Ovary (tissue), 7 donors: ENCODE measurements at regions not wholly inside any gene's neighbourhood (a gene's known extent, or its start where the extent isn't known, plus 50 kb on each side); places are given as distances from the start of the nearest gene placed in this dataset.

Source experiments
- DNase-seq, 5 donors: peaks; one replicate each; pipeline ENCODE4 v3.0.0-alpha.2; 2019 to 2020
- H3K27ac ChIP-seq, 2 donors: fragments of 200-600 bp; one replicate each; pipeline versions ENCODE4 v1.5.1 to v1.8.0; 2019 to 2022
- H3K27me3 ChIP-seq: fragments of 200-600 bp; one replicate; pipeline ENCODE4 v1.8.0; 2022
- H3K36me3 ChIP-seq: fragments of 200-600 bp; sonication (generic); one replicate; pipeline ENCODE4 v1.5.1; 2019
- H3K4me1 ChIP-seq: one replicate; pipeline ENCODE4 v1.8.1; 2013; ENCODE audit warnings: mild to moderate bottlenecking, moderate library complexity; ENCODE audit not compliant: insufficient read depth
- H3K4me3 ChIP-seq: fragments of 200-600 bp; sonication (generic); one replicate; pipeline ENCODE4 v1.5.1; 2017
- H3K9me3 ChIP-seq, 2 donors: fragments of 200-600 bp in 1 of 2; sonication (generic) in 1 of 2; one replicate each; pipeline versions ENCODE4 v1.5.1 to v1.8.1; 2013 to 2019; ENCODE audit warnings: mild to moderate bottlenecking in 1 of 2, moderate library complexity in 1 of 2
- EP300 ChIP-seq: sonication (generic); formaldehyde crosslinking; IDR thresholded peaks from one replicate; pipeline ENCODE4 v1.6.1; 2017; ENCODE audit warnings: antibody characterized with exemption
- POLR2A ChIP-seq: fragments of 450-650 bp; IDR thresholded peaks from one replicate; pipeline ENCODE4 v1.6.1; 2017; ENCODE audit warnings: antibody characterized with exemption, mild to moderate bottlenecking, moderate library complexity
- WGBS, 3 donors: extraction: QIAGEN DNeasy Blood & Tissue Kit in 1 of 3; methylation state at CpG; one replicate each; pipeline versions ENCODE4 v1.1.5 to v1.1.7; 2013 to 2017; 5-methylcytosine and 5-hydroxymethylcytosine counted together
- intact Hi-C, 4 donors: fragments of 100-400 bp; cut with DNase I; formaldehyde crosslinking; loops; one replicate each; pipeline versions ENCODE4 v1.11.0 to v1.15.1; 2022 to 2023
- TF ChIP-seq, protein P1 (sequence below), 3 donors: fragments of 450-650 bp in 2 of 3; fragments of 200-600 bp in 1 of 3; IDR thresholded peaks; one replicate each; pipeline versions ENCODE4 v1.5.1 to v1.8.0; 2016 to 2022; ENCODE audit warnings: antibody characterized with exemption in 3 of 3, mild to moderate bottlenecking in 1 of 3
- donor health status: DM: no; HTN: no; CAD: no; lungs with moderate emphysema.
- donor health status: DM: no; HTN: no; CAD: no.
- donor health status: Bipolar disorder and iron deficiency.
- donor health status: DM: no; HTN: no; CAD: no.
- donor health status: DM: yes; HTN: yes; CAD: no.

DNA sequence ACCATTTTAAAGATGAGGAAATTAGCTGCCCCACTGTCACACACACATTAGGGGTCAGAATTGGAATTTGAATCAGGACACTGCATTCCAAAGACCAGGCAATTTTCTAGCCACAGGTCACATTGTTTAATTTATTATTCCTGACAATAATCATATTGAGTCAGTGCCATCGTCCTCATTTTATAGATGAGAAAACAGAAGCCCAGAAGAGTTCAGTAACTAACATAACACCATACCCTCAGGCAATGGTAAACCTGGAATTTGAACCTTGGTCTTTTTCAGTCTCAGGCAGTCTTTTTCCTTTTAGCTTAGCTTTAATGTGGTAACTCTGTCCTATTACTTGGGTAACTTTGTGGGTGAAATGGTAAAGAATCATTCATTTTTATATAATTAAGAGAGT is 330.3 kb upstream of the SYT1 start:
- H3K36me3 ChIP-seq, result no peaks in the 10 kb centered on the region
- no peaks in the 10 kb centered on the region for H3K27me3 ChIP-seq
- no peak for DNase-seq
- WGBS, 3 donors, result 58 to 68% (median 67%) methylated on average over 1 of the region's 1 CpG
- H3K27ac ChIP-seq, result no peak overlapping the region
- H3K9me3 ChIP-seq, result no peaks in the 10 kb centered on the region
- TF ChIP-seq EP300 (no peak), POLR2A (no peak)
- TF ChIP-seq, protein P1, sequence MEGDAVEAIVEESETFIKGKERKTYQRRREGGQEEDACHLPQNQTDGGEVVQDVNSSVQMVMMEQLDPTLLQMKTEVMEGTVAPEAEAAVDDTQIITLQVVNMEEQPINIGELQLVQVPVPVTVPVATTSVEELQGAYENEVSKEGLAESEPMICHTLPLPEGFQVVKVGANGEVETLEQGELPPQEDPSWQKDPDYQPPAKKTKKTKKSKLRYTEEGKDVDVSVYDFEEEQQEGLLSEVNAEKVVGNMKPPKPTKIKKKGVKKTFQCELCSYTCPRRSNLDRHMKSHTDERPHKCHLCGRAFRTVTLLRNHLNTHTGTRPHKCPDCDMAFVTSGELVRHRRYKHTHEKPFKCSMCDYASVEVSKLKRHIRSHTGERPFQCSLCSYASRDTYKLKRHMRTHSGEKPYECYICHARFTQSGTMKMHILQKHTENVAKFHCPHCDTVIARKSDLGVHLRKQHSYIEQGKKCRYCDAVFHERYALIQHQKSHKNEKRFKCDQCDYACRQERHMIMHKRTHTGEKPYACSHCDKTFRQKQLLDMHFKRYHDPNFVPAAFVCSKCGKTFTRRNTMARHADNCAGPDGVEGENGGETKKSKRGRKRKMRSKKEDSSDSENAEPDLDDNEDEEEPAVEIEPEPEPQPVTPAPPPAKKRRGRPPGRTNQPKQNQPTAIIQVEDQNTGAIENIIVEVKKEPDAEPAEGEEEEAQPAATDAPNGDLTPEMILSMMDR (IDR thresholded peaks at IDR 0.05), result no peak
- intact Hi-C loops, result no loop called here
- no peaks in the 10 kb centered on the region for H3K4me1 ChIP-seq
- no peak overlapping the region for H3K4me3 ChIP-seq

DNA sequence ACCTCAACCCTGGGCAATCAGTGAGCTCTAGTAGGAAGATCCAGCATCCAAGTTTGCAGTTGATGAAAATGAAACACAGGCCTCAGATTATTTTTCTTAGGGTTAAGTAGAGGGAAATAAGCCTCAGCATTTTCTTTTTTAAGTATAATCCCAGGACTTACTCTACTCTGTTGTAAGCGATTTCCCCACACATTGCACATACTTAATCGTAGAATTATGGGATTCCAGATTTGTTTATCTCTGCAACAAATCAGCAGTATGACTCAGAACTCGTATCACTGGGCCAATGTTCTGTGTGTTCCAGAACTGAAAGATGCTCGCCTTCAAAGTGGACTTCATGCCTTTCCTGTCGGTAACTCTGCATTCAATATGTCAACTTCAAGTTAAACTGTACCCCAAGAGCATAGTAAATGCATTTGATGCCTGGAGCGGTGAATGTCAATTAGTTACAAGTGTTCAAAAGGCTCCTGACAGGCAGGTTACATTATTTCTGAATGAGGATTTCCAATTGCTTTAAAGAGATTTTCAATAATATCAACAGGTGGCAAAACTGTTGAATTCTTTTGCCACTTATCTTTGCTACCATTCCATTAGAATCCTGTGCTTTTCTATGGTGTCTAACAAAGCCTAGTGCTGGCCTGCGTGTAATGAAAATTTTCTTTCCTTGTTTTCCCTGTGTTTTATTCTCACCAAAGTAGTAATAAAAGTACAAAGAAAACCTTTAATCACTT is 323.8 kb upstream of the SYT1 start:
- Histone ChIP-seq H3K36me3 (no peaks in the 10 kb centered on the region), H3K9me3 (no peaks in the 10 kb centered on the region), H3K4me1 (no peaks in the 10 kb centered on the region), H3K27me3 (no peaks in the 10 kb centered on the region), H3K4me3 (no peak overlapping the region), H3K27ac (no peak overlapping the region)
- 80 to 96% (median 92%) methylated on average over 7 of the region's 7 CpGs for WGBS, 3 donors
- intact Hi-C loops, result no loop called here
- TF ChIP-seq POLR2A (no peak), EP300 (no peak)
- TF ChIP-seq, protein P1 (IDR thresholded peaks at IDR 0.05), result no peak
- no peak for DNase-seq

DNA sequence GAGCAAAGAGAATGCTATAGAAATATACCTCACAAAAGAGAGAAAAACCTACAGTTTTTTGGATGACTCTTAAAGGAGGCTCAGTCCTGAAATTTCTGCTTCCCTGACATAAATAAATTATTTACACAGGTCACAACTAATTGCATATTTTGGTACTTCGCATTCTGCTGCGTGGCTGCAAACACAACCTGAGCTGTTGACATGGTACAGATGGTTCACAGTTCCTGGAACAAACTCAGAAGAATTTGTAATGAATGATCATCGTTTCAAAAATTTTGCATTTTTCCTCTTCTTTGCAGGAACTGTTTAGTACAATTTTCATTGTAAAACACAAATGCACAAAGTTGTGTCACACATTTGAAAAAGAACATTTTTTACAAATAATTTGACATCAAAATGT is 313.7 kb upstream of the SYT1 start:
- no peak for DNase-seq
- Histone ChIP-seq H3K27ac (no peak overlapping the region), H3K27me3 (no peaks in the 10 kb centered on the region), H3K4me3 (no peak overlapping the region), H3K4me1 (no peaks in the 10 kb centered on the region), H3K9me3 (no peaks in the 10 kb centered on the region), H3K36me3 (no peaks in the 10 kb centered on the region)
- intact Hi-C loops, result no loop called here
- 61 to 69% (median 65%) methylated on average over 3 of the region's 3 CpGs for WGBS, 3 donors
- TF ChIP-seq POLR2A, result no peak
- no peak for TF ChIP-seq EP300
- TF ChIP-seq, protein P1 (IDR thresholded peaks at IDR 0.05), result no peak

DNA sequence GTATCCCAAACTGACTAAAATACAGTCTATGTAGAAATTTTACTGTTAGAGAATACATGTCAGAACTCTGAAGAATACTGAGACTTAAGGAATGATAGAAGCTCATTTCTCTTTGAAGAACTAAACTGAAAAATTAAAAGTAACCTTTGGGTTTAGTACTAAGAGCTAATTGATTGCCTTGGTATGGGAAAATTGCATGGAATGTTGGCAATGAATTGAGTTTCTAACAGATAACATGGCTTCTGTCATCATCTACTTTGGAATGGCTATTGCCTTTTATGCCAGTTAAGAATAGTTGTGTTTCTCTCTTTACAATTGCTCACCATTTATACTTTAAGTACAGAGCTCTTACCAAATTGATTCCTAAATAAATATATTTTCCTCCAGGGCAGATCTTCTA is 308.8 kb upstream of the SYT1 start:
- H3K27me3 ChIP-seq, result no peaks in the 10 kb centered on the region
- no peak overlapping the region for H3K27ac ChIP-seq
- no peaks in the 10 kb centered on the region for H3K36me3 ChIP-seq
- no peaks in the 10 kb centered on the region for H3K9me3 ChIP-seq
- TF ChIP-seq, protein P1 (IDR thresholded peaks at IDR 0.05), result no peak
- no peak for TF ChIP-seq POLR2A
- TF ChIP-seq EP300, result no peak
- no peak overlapping the region for H3K4me3 ChIP-seq
- DNase-seq, result no peak
- intact Hi-C loops, result no loop called here
- H3K4me1 ChIP-seq, result no peaks in the 10 kb centered on the region
